Pancreas (tissue), 10 donors: ENCODE measurements at regions not wholly inside any gene's neighbourhood (a gene's known extent, or its start where the extent isn't known, plus 50 kb on each side); places are given as distances from the start of the nearest gene placed in this dataset.

ENCODE experiments used
- ATAC-seq, 4 donors: fragments of 200-7000 bp; cut with Tn5 transposase; one replicate each; pipeline versions ENCODE4 v1.8.0 to v1.9.1; 2020; ENCODE audit warnings: mild to moderate bottlenecking in 4 of 4, moderate library complexity in 4 of 4
- DNase-seq, 6 donors: peaks; one replicate each; pipeline ENCODE4 v3.0.0-alpha.2; 2020
- FAIRE-seq: peaks from 2 replicates; lab custom pipeline; 2012; peaks lifted over from hg19 to GRCh38; lab: Jason Lieb, UNC
- H3K27ac ChIP-seq, 4 donors: fragments of 200-600 bp; sonication (generic); 1 replicate in 3 of 4; 2 replicates in 1 of 4; pipeline versions ENCODE4 v1.5.0 to v1.8.0; 2020
- H3K27me3 ChIP-seq, 4 donors: fragments of 200-600 bp; one replicate each; pipeline ENCODE4 v1.8.0; 2021
- H3K36me3 ChIP-seq, 3 donors: fragments of 200-600 bp; sonication (generic) in 1 of 3; one replicate each; pipeline versions ENCODE4 v1.5.0 to v1.8.0; 2020 to 2021
- H3K4me1 ChIP-seq, 3 donors: fragments of 200-600 bp; one replicate each; pipeline ENCODE4 v1.8.0; 2021
- H3K4me3 ChIP-seq, 4 donors: fragments of 200-600 bp; sonication (generic) in 2 of 4; one replicate each; pipeline versions ENCODE4 v1.5.0 to v1.8.0; 2020 to 2021
- H3K9me3 ChIP-seq, 4 donors: fragments of 200-600 bp; one replicate each; pipeline ENCODE4 v1.8.0; 2021
- CTCF ChIP-seq, 4 donors: fragments of 200-600 bp; sonication (generic) in 3 of 4; IDR thresholded peaks; one replicate each; pipeline versions ENCODE4 v1.5.0 to v1.8.0; 2021; ENCODE audit warnings: antibody characterized with exemption in 4 of 4
- WGBS, 2 donors: extraction: QIAGEN DNeasy Blood & Tissue Kit; methylation state at CpG; one replicate each; pipeline ENCODE4 v1.1.7; 2013; 5-methylcytosine and 5-hydroxymethylcytosine counted together
- intact Hi-C, 3 donors: fragments of 100-400 bp; cut with DNase I; formaldehyde crosslinking; loops; one replicate each; pipeline versions ENCODE4 v1.11.1 to v1.14.2; 2022
- donor health status: healthy with polysubstance abuse.
- donor health status: DM: no; HTN: no; CAD: no; lungs with moderate emphysema.
- donor health status: DM: no; HTN: no; CAD: no.
- donor health status: control.
- donor health status: control.
- donor health status: Bipolar disorder and iron deficiency.
- donor health status: DM: yes; HTN: yes; CAD: no.
- donor health status: DM: no; HTN: no; CAD: no.
- donor health status: DM: no; HTN: no; CAD: no.
- donor health status: DM: yes; HTN: yes; CAD: no.

GRCh38 chr4:79604152-79604551, 196.1 kb upstream of the GK2 start:
- intact Hi-C loops: no loop called here
- FAIRE-seq: no peak
- H3K4me3 ChIP-seq: no peak overlapping the region
- H3K36me3 ChIP-seq: no peaks in the 10 kb centered on the region
- H3K9me3 ChIP-seq: no peaks in the 10 kb centered on the region
- no peaks in the 10 kb centered on the region for H3K27me3 ChIP-seq
- H3K4me1 ChIP-seq: no peaks in the 10 kb centered on the region
- no peak for DNase-seq
- no peak overlapping the region for H3K27ac ChIP-seq
- ATAC-seq: no peak
- TF ChIP-seq CTCF (IDR thresholded peaks at IDR 0.05): no peak

GRCh38 chr4:79603681-79604080, 195.7 kb upstream of the GK2 start:
- Histone ChIP-seq H3K27me3 (no peaks in the 10 kb centered on the region), H3K9me3 (no peaks in the 10 kb centered on the region), H3K36me3 (no peaks in the 10 kb centered on the region), H3K4me3 (no peak overlapping the region), H3K27ac (no peak overlapping the region), H3K4me1 (no peaks in the 10 kb centered on the region)
- WGBS, 2 donors: 63 to 75% methylated on average over 5 of the region's 5 CpGs
- DNase-seq: no peak
- intact Hi-C loops: no loop called here
- TF ChIP-seq CTCF (IDR thresholded peaks at IDR 0.05): no peak
- no peak for ATAC-seq
- no peak for FAIRE-seq

- no peaks in the 10 kb centered on the region for H3K9me3 ChIP-seq
- ATAC-seq (no peak), DNase-seq (no peak), FAIRE-seq (no peak)
- no peaks in the 10 kb centered on the region for H3K36me3 ChIP-seq
- TF ChIP-seq CTCF (IDR thresholded peaks at IDR 0.05): no peak
- no peaks in the 10 kb centered on the region for H3K27me3 ChIP-seq
- H3K4me1 ChIP-seq: no peaks in the 10 kb centered on the region
- intact Hi-C loops: no loop called here
- H3K4me3 ChIP-seq: no peak overlapping the region
- WGBS, 2 donors: 62 to 95% methylated on average over 1 of the region's 1 CpG
- H3K27ac ChIP-seq: no peak overlapping the region
Measured at GRCh38 chr4:79599691-79600090, 191.7 kb upstream of the GK2 start.

- DNase-seq (no peak), ATAC-seq (no peak), FAIRE-seq (no peak)
- Histone ChIP-seq H3K4me3 (no peak overlapping the region), H3K27me3 (no peaks in the 10 kb centered on the region), H3K9me3 (no peaks in the 10 kb centered on the region), H3K27ac (no peak overlapping the region), H3K36me3 (no peaks in the 10 kb centered on the region), H3K4me1 (no peaks in the 10 kb centered on the region)
- 66 to 85% methylated on average over 4 of the region's 4 CpGs for WGBS, 2 donors
- no peak for TF ChIP-seq CTCF (IDR thresholded peaks at IDR 0.05)
- intact Hi-C loops: no loop called here
Measured at GRCh38 chr4:79598801-79599200, 190.8 kb upstream of the GK2 start.

- ATAC-seq (no peak), FAIRE-seq (no peak), DNase-seq (no peak)
- H3K27me3 ChIP-seq: no peaks in the 10 kb centered on the region
- WGBS, 2 donors: 90 to 95% methylated on average over 2 of the region's 2 CpGs
- no peak overlapping the region for H3K4me3 ChIP-seq
- H3K4me1 ChIP-seq: no peaks in the 10 kb centered on the region
- no peaks in the 10 kb centered on the region for H3K36me3 ChIP-seq
- no peak overlapping the region for H3K27ac ChIP-seq
- intact Hi-C loops: no loop called here
- H3K9me3 ChIP-seq: no peaks in the 10 kb centered on the region
- TF ChIP-seq CTCF (IDR thresholded peaks at IDR 0.05): no peak
Measured at GRCh38 chr4:79598214-79598613, 190.2 kb upstream of the GK2 start.
